ENCODE measurements at regions not wholly inside any gene's neighbourhood (a gene's known extent, or its start where the extent isn't known, plus 50 kb on each side); places are given as distances from the start of the nearest gene placed in this dataset.

GRCh38 chr1:173421789-173422188, 55.3 kb upstream of the PRDX6 start:
- no peaks in the 10 kb centered on the region for H3K9me3 ChIP-seq

More at GRCh38 chr1:173421789-173422188, 55.3 kb upstream of the PRDX6 start:
- ChIA-PET CTCF (interaction anchor here (0.6 to 3.7 kb wide), 5 partner anchors 9 to 677 kb away, joined by 3 to 38 read pairs (median 3); partner anchors contain the start of genes CENPL and DARS2), POLR2A (no interaction called here)
- DNase-seq (ENCODE audit: low read depth in 1 of 2, low spot score in 1 of 2): no peak
- FAIRE-seq: no peak
- no peak for ATAC-seq
- whole genome bisulfite sequencing (ENCODE audit: missing lambda C conversion rate): 86% methylated on average over 4 of the region's 4 CpGs
- Histone ChIP-seq H3K4me2 (no peak overlapping the region), H3K27ac (no peak overlapping the region), H3K4me3 (no peak overlapping the region), H3K4me1 (peaks cover 15% of the 10 kb centered on the region; the same call in 2 of the 3 replicates)
- TF ChIP-seq CHD4 (IDR thresholded peaks at IDR 0.05; ENCODE audit: borderline replicate concordance) (no peak), MYC (IDR thresholded peaks at IDR 0.05; ENCODE audit: borderline replicate concordance, low read length) (no peak), SREBF2 (IDR thresholded peaks at IDR 0.05) (no peak), POLR2AphosphoS2 (conservative IDR thresholded peaks at IDR 0.05; ENCODE audit: low read length) (no peak), MAZ (IDR thresholded peaks at IDR 0.05; ENCODE audit: borderline replicate concordance, low read depth, low read length) (no peak), E2F6 (IDR thresholded peaks at IDR 0.05; ENCODE audit: borderline replicate concordance, low read depth) (no peak), EP300 (IDR thresholded peaks at IDR 0.05) (no peak), HMGXB4 (CRISPR knock-in tag; IDR thresholded peaks at IDR 0.05; ENCODE audit: borderline replicate concordance) (no peak), BHLHE40 (IDR thresholded peaks at IDR 0.05; ENCODE audit: low read depth, low read length) (no peak), TP53 (CRISPR knock-in tag; IDR thresholded peaks at IDR 0.05) (no peak), ZFP36 (IDR thresholded peaks at IDR 0.05; ENCODE audit: borderline replicate concordance, partially characterized antibody) (no peak), POLR2A (IDR thresholded peaks at IDR 0.05; ENCODE audit: low read length) (no peak), KDM5A (IDR thresholded peaks at IDR 0.05) (no peak), CHD2 (IDR thresholded peaks at IDR 0.05; ENCODE audit: low read length, partially characterized antibody) (no peak), EHF (CRISPR knock-in tag; IDR thresholded peaks at IDR 0.05) (no peak), KDM1A (IDR thresholded peaks at IDR 0.05; ENCODE audit: low read depth) (no peak), REST (IDR thresholded peaks at IDR 0.05) (no peak), JUNB (IDR thresholded peaks at IDR 0.05) (no peak), HOXB13 (CRISPR knock-in tag; IDR thresholded peaks at IDR 0.05; ENCODE audit: low read depth) (no peak), BCL3 (IDR thresholded peaks at IDR 0.05) (no peak)
